HL-60 (cell line): ENCODE measurements at regions not wholly inside any gene's neighbourhood (a gene's known extent, or its start where the extent isn't known, plus 50 kb on each side); places are given as distances from the start of the nearest gene placed in this dataset.

Experiments used
- DNase-seq, 2 experiments: peaks; one replicate each; pipeline ENCODE4 v3.0.0-alpha.2; 2010 to 2020; ENCODE audit warnings: low read depth in 1 of 2, low spot score in 1 of 2
- H3K27ac ChIP-seq: fragments of 250-450 bp; sonication (Bioruptor Pico); replicated peaks from 2 replicates; pipeline ENCODE4 v1.5.1; 2020; ENCODE audit warnings: mild to moderate bottlenecking, moderate library complexity
- H3K27me3 ChIP-seq: fragments of 250-450 bp; sonication (Bioruptor Pico); 2 replicates; pipeline ENCODE4 v1.5.1; 2021; ENCODE audit warnings: mild to moderate bottlenecking, moderate library complexity; ENCODE audit not compliant: insufficient read depth, poor library complexity, severe bottlenecking
- H3K4me3 ChIP-seq: replicated peaks from 2 replicates; pipeline ENCODE4 v1.5.1; 2011; ENCODE audit warnings: mild to moderate bottlenecking, control low read depth, low read length; ENCODE audit not compliant: insufficient read depth
- CTCF ChIP-seq: IDR thresholded peaks from one replicate; pipeline ENCODE4 v1.5.1; 2011; ENCODE audit warnings: low read length, control low read depth, inconsistent platforms; ENCODE audit not compliant: insufficient read depth
- GABPA ChIP-seq: IDR thresholded peaks from 2 replicates; pipeline ENCODE4 v1.6.1; 2012; ENCODE audit warnings: low read depth
- POLR2AphosphoS5 ChIP-seq: IDR thresholded peaks from 2 replicates; pipeline ENCODE4 v1.6.1; 2012; ENCODE audit warnings: low read depth
- REST ChIP-seq: IDR thresholded peaks from 2 replicates; pipeline ENCODE4 v1.6.1; 2012; ENCODE audit warnings: low read depth; ENCODE audit not compliant: insufficient replicate concordance
- SPI1 ChIP-seq: IDR thresholded peaks from 2 replicates; pipeline ENCODE4 v1.6.1; 2012; ENCODE audit warnings: low read depth, mild to moderate bottlenecking, borderline replicate concordance

DNA sequence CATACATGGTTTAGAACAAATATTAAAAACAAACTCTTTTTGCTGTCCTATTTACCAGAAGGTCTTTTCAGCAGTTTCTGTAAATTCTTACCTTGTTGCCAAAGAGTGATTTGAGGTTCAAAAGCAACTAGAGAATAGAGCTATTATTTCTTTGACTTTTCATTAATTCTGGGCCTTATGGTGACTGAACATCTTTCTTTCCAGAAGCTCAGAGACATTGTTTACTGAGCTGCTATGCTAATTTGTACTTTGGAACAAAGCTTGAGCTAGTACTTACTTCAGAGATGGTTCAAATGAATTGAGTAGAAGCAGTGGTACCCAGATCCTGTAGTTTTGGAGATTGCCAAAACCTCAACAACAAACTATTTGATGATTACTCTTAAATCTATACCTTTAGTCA lies 331.2 kb downstream of the SPRY2 start:
- Histone ChIP-seq H3K4me3 (no peak overlapping the region), H3K27me3 (no peaks in the 10 kb centered on the region), H3K27ac (no peak overlapping the region)
- TF ChIP-seq GABPA (no peak), POLR2AphosphoS5 (no peak)
- no peak for DNase-seq

GRCh38 chr13:80006940-80007339 lies 334.0 kb downstream of the SPRY2 start:
- Histone ChIP-seq H3K27ac (no peak overlapping the region), H3K27me3 (no peaks in the 10 kb centered on the region), H3K4me3 (no peak overlapping the region)
- DNase-seq = no peak
- no peak for TF ChIP-seq REST
- TF ChIP-seq POLR2AphosphoS5 = no peak
- TF ChIP-seq GABPA = no peak
- TF ChIP-seq CTCF = no peak
- TF ChIP-seq SPI1 = no peak

- TF ChIP-seq POLR2AphosphoS5 = no peak
- no peak for DNase-seq
- Histone ChIP-seq H3K27me3 (no peaks in the 10 kb centered on the region), H3K4me3 (no peak overlapping the region), H3K27ac (no peak overlapping the region)
Observed at GRCh38 chr13:80001510-80001842, 339.4 kb downstream of the SPRY2 start.

GRCh38 chr13:80000684-80001509 lies 340.0 kb downstream of the SPRY2 start:
- no peak for DNase-seq
- TF ChIP-seq REST = no peak
- no peak overlapping the region for H3K4me3 ChIP-seq
- no peak overlapping the region for H3K27ac ChIP-seq
- no peaks in the 10 kb centered on the region for H3K27me3 ChIP-seq

DNA sequence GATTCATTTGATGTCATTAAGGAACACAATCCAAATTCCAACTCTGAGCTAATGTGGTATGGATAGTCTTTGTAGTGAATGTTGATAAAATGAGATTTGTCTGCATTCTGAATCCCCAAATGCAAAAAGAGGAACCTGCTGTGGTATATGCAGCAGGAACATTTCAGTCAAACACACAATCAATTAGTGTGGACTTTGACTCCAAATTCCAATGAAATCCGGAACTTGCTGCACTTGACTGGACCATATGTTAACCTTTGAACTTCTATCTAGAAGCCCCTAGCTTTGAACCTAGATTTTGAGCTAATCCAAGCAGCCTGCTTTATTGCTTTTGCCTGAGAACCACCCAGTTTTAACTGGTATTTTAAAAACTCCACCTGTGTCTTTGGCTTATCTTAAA lies 341.3 kb downstream of the SPRY2 start:
- DNase-seq = no peak
- H3K4me3 ChIP-seq = no peak overlapping the region
- no peak overlapping the region for H3K27ac ChIP-seq
- H3K27me3 ChIP-seq = no peaks in the 10 kb centered on the region
- TF ChIP-seq SPI1 (peak; percentile 19; the same call in 1 of the 2 replicates), GABPA (no peak), REST (no peak), CTCF (no peak)
